ENCODE measurements at regions not wholly inside any gene's neighbourhood (a gene's known extent, or its start where the extent isn't known, plus 50 kb on each side); places are given as distances from the start of the nearest gene placed in this dataset.

DNA sequence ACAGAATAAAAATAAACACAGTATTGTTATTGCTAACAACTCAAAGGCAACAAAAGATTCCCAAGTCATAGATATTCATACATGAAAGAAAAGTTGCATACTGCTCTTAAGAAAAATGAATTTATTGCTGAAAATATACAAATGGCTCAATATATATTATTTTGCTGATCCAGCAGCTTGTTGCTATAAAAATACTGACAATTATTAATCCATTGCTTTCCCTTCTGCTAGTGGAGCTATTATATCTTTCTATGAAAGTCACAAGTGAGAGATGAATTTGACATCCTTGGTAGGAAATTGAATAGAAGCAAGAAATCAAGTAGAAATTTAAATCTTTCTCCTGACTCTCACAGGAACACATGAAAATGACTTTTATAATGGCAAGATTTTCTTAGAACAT lies 179.2 kb upstream of the MBNL1 start:
- no peak overlapping the region for H3K27ac ChIP-seq (ENCODE audit: low read depth in 1 of 2, low read length in 2 of 2)
- H3K4me1 ChIP-seq (ENCODE audit: control insufficient read depth in 4 of 4, insufficient read depth in 4 of 4, low read length in 3 of 4) = no peaks in the 10 kb centered on the region
- H3K9ac ChIP-seq (ENCODE audit: low read depth in 1 of 2, low read length in 2 of 2) = no peak overlapping the region
- TF ChIP-seq FOXA1 (IDR thresholded peaks at IDR 0.05) (no peak), HNF4G (IDR thresholded peaks at IDR 0.05) (no peak), RXRA (IDR thresholded peaks at IDR 0.05) (no peak), HNF4A (conservative IDR thresholded peaks at IDR 0.05) (no peak), TAF1 (conservative IDR thresholded peaks at IDR 0.05) (no peak), NR2F2 (IDR thresholded peaks at IDR 0.05) (no peak), SP1 (IDR thresholded peaks at IDR 0.05) (no peak), FOXA2 (IDR thresholded peaks at IDR 0.05) (no peak), JUND (IDR thresholded peaks at IDR 0.05) (no peak), EGR1 (IDR thresholded peaks at IDR 0.05; ENCODE audit: low read depth in 2 of 2) (no peak), YY1 (IDR thresholded peaks at IDR 0.05) (no peak), RAD21 (IDR thresholded peaks at IDR 0.05) (no peak), GABPA (IDR thresholded peaks at IDR 0.05 in 1 of 2, conservative IDR thresholded peaks at IDR 0.05 in 1 of 2) (no peak)
- TF ChIP-seq, protein P1, sequence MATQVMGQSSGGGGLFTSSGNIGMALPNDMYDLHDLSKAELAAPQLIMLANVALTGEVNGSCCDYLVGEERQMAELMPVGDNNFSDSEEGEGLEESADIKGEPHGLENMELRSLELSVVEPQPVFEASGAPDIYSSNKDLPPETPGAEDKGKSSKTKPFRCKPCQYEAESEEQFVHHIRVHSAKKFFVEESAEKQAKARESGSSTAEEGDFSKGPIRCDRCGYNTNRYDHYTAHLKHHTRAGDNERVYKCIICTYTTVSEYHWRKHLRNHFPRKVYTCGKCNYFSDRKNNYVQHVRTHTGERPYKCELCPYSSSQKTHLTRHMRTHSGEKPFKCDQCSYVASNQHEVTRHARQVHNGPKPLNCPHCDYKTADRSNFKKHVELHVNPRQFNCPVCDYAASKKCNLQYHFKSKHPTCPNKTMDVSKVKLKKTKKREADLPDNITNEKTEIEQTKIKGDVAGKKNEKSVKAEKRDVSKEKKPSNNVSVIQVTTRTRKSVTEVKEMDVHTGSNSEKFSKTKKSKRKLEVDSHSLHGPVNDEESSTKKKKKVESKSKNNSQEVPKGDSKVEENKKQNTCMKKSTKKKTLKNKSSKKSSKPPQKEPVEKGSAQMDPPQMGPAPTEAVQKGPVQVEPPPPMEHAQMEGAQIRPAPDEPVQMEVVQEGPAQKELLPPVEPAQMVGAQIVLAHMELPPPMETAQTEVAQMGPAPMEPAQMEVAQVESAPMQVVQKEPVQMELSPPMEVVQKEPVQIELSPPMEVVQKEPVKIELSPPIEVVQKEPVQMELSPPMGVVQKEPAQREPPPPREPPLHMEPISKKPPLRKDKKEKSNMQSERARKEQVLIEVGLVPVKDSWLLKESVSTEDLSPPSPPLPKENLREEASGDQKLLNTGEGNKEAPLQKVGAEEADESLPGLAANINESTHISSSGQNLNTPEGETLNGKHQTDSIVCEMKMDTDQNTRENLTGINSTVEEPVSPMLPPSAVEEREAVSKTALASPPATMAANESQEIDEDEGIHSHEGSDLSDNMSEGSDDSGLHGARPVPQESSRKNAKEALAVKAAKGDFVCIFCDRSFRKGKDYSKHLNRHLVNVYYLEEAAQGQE (IDR thresholded peaks at IDR 0.05) = no peak
- TF ChIP-seq, protein P2, sequence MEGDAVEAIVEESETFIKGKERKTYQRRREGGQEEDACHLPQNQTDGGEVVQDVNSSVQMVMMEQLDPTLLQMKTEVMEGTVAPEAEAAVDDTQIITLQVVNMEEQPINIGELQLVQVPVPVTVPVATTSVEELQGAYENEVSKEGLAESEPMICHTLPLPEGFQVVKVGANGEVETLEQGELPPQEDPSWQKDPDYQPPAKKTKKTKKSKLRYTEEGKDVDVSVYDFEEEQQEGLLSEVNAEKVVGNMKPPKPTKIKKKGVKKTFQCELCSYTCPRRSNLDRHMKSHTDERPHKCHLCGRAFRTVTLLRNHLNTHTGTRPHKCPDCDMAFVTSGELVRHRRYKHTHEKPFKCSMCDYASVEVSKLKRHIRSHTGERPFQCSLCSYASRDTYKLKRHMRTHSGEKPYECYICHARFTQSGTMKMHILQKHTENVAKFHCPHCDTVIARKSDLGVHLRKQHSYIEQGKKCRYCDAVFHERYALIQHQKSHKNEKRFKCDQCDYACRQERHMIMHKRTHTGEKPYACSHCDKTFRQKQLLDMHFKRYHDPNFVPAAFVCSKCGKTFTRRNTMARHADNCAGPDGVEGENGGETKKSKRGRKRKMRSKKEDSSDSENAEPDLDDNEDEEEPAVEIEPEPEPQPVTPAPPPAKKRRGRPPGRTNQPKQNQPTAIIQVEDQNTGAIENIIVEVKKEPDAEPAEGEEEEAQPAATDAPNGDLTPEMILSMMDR (IDR thresholded peaks at IDR 0.05; ENCODE audit: low read depth, low read length, missing input control) = no peak
- TF ChIP-seq, protein P3, sequence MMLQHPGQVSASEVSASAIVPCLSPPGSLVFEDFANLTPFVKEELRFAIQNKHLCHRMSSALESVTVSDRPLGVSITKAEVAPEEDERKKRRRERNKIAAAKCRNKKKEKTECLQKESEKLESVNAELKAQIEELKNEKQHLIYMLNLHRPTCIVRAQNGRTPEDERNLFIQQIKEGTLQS (IDR thresholded peaks at IDR 0.05) = no peak
- TF ChIP-seq, protein P4, sequence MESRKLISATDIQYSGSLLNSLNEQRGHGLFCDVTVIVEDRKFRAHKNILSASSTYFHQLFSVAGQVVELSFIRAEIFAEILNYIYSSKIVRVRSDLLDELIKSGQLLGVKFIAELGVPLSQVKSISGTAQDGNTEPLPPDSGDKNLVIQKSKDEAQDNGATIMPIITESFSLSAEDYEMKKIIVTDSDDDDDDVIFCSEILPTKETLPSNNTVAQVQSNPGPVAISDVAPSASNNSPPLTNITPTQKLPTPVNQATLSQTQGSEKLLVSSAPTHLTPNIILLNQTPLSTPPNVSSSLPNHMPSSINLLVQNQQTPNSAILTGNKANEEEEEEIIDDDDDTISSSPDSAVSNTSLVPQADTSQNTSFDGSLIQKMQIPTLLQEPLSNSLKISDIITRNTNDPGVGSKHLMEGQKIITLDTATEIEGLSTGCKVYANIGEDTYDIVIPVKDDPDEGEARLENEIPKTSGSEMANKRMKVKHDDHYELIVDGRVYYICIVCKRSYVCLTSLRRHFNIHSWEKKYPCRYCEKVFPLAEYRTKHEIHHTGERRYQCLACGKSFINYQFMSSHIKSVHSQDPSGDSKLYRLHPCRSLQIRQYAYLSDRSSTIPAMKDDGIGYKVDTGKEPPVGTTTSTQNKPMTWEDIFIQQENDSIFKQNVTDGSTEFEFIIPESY (IDR thresholded peaks at IDR 0.05) = no peak
- TF ChIP-seq, protein P5, sequence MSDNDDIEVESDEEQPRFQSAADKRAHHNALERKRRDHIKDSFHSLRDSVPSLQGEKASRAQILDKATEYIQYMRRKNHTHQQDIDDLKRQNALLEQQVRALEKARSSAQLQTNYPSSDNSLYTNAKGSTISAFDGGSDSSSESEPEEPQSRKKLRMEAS (IDR thresholded peaks at IDR 0.05) = no peak
- no peaks in the 10 kb centered on the region for H3K9me3 ChIP-seq (ENCODE audit: control insufficient read depth in 4 of 4, low read length in 3 of 4)
- H3K27me3 ChIP-seq (ENCODE audit: control insufficient read depth in 4 of 4, insufficient read depth in 4 of 4, low read length in 3 of 4) = no peaks in the 10 kb centered on the region
- no peaks in the 10 kb centered on the region for H3K36me3 ChIP-seq (ENCODE audit: control insufficient read depth in 4 of 4, insufficient read depth in 3 of 4, low read depth in 1 of 4, low read length in 3 of 4)
- DNase-seq (ENCODE audit: low spot score) = no peak
- H3K4me3 ChIP-seq (ENCODE audit: low read depth in 1 of 3, low read length in 3 of 3) = no peak overlapping the region
